ENCODE measurements at regions not wholly inside any gene's neighbourhood (a gene's known extent, or its start where the extent isn't known, plus 50 kb on each side); places are given as distances from the start of the nearest gene placed in this dataset.

DNA sequence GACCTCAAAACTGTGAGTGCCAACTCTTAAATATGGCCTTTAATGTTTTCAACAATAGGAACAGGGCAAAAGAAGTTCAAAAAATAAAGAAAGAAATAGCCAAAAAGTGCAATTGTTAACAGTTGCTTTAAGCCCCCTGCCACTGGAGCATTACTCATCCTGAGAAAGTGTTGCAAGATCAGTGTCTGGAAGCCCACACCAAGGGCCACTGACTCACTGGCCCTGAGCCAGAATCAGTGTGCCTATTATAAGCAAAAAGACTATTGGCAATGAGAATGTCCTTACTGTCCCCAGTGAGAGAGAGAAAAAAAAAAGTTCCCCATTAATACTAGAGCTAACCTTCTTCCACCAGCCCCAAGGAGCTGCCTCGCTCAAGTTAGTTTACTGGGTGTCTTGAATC lies 480.1 kb upstream of the ZNF385D start:
- TF ChIP-seq, protein P1, sequence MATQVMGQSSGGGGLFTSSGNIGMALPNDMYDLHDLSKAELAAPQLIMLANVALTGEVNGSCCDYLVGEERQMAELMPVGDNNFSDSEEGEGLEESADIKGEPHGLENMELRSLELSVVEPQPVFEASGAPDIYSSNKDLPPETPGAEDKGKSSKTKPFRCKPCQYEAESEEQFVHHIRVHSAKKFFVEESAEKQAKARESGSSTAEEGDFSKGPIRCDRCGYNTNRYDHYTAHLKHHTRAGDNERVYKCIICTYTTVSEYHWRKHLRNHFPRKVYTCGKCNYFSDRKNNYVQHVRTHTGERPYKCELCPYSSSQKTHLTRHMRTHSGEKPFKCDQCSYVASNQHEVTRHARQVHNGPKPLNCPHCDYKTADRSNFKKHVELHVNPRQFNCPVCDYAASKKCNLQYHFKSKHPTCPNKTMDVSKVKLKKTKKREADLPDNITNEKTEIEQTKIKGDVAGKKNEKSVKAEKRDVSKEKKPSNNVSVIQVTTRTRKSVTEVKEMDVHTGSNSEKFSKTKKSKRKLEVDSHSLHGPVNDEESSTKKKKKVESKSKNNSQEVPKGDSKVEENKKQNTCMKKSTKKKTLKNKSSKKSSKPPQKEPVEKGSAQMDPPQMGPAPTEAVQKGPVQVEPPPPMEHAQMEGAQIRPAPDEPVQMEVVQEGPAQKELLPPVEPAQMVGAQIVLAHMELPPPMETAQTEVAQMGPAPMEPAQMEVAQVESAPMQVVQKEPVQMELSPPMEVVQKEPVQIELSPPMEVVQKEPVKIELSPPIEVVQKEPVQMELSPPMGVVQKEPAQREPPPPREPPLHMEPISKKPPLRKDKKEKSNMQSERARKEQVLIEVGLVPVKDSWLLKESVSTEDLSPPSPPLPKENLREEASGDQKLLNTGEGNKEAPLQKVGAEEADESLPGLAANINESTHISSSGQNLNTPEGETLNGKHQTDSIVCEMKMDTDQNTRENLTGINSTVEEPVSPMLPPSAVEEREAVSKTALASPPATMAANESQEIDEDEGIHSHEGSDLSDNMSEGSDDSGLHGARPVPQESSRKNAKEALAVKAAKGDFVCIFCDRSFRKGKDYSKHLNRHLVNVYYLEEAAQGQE (IDR thresholded peaks at IDR 0.05; ENCODE audit: insufficient read depth in 1 of 2, low read depth in 2 of 2, low read length in 2 of 2): no peak
- TF ChIP-seq SIN3A (IDR thresholded peaks at IDR 0.05; ENCODE audit: borderline replicate concordance, insufficient read depth, low read length) (no peak), POLR2AphosphoS5 (IDR thresholded peaks at IDR 0.05; ENCODE audit: low read depth, low read length) (no peak)

DNA sequence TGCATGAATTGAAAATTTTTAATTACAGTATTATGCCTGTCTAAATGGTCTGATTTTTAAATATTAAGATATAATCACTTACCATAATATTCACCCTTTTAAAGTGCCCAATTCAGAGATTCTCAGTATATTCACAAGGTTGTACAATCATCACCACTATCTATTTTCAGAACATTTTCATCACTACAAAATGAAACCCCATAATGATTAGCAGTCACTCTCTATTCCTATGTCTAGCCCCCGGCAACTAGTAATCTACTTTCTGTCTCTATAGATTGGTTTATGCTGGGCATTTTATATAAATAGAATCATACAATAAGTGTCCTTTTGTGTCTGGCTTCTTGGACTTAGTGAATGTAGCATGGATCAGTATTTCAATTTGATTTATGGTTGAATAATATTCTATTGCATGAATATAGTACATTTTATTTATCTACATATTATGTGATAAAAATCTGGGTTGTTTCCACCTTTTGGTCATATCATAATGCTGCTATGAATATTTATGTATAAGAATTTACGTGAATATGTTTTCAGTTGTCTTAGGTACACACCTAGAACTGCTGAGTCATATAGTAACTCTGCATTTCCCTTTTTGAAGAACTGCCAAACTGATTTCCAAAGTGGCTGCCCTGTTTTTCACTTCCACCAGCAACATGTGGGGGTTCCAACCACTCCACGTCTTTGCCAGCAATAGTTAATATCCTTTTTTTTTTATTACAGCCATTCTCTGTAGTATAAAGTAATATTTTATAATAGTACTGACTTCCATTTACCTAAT lies 485.7 kb upstream of the ZNF385D start:
- TF ChIP-seq POLR2AphosphoS5 (IDR thresholded peaks at IDR 0.05; ENCODE audit: low read depth, low read length): no peak
- no peak for TF ChIP-seq FOXP2 (optimal IDR thresholded peaks at IDR 0.05; ENCODE audit: borderline replicate concordance, extremely low read depth, extremely low read length, insufficient read depth)
- TF ChIP-seq, protein P1 (IDR thresholded peaks at IDR 0.05; ENCODE audit: insufficient read depth in 1 of 2, low read depth in 2 of 2, low read length in 2 of 2): no peak

DNA sequence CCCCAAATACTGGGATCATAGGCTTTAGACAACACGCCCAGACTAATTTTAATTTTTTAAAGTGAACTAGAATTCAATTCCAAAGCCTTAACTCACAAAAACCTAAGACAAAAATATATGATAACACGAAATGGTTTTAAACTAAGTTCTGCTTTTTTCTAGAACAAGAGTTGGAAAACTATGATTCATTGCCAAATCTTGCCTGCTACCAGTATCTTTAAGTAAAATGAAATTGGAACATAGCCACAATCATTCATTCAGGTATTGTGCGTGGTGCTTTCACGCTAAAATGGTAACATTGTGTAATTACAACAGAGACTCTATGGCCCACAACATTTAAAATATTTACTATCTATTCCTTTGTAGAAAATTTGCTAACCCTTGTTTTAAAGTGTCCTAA lies 488.0 kb upstream of the ZNF385D start:
- no peak for TF ChIP-seq POLR2AphosphoS5 (IDR thresholded peaks at IDR 0.05; ENCODE audit: low read depth, low read length)

DNA sequence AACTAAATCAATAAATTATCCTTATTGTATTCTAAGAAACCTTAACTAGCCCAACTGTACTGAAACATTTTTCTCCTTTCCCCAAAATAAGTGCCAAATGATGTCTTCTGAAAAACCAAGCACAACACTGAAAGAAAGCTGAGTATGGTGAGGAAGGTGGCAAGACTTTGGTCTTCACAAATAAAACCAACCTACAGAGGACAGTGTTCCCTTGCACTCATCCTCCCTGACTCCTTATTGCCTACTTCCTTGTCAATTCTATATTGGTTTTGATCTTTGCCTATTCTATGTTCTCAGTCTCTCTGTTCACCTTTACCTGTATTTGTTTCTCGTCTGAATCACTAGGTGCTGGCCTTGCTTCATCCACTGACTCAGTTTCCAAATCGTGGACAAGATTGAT lies 490.1 kb upstream of the ZNF385D start:
- no peak for TF ChIP-seq TAF1 (IDR thresholded peaks at IDR 0.05; ENCODE audit: borderline replicate concordance, insufficient read depth, low read length)
- no peak for TF ChIP-seq SIN3A (IDR thresholded peaks at IDR 0.05; ENCODE audit: borderline replicate concordance, insufficient read depth, low read length)
- no peak for TF ChIP-seq POLR2AphosphoS5 (IDR thresholded peaks at IDR 0.05; ENCODE audit: low read depth, low read length)
- TF ChIP-seq FOXP2 (optimal IDR thresholded peaks at IDR 0.05; ENCODE audit: borderline replicate concordance, extremely low read depth, extremely low read length, insufficient read depth): no peak
- TF ChIP-seq, protein P1 (IDR thresholded peaks at IDR 0.05; ENCODE audit: insufficient read depth in 1 of 2, low read depth in 2 of 2, low read length in 2 of 2): no peak

DNA sequence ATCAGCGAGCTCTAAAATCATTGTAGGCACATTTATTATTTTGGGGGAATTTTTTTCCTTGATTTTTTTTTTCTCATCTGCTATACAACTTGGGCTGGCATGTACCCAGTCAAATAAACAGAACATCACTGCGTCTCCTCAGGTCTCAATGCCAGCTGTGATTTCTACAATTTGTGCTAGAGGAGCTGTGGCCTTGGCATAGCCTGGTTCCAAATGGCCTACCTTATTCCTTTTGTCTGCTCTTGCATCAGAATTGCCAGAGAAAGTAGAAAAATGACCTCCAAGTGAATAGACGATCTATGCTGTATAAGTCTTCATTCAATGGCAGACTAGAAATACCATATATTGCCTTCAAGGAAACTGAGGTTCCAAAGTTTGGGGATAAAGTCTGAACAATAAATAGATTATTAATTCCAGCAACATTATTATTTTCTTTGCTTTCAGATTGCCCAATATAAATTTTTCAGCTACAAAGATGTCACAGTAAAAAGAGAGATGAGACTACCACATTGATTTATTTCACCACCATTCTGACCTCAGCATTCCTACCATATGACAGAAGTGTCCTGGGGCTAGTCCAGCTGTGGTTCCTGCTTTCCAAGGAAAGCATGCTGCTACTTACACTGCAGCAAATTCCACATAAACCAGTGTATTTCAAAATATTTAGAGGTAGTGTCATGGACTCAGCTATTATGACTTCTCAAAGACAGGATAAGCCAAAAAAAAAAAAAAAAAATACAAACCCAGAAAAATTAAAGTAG lies 493.9 kb upstream of the ZNF385D start:
- TF ChIP-seq SIN3A (IDR thresholded peaks at IDR 0.05; ENCODE audit: borderline replicate concordance, insufficient read depth, low read length) (no peak), FOXP2 (optimal IDR thresholded peaks at IDR 0.05; ENCODE audit: borderline replicate concordance, extremely low read depth, extremely low read length, insufficient read depth) (no peak), TAF1 (IDR thresholded peaks at IDR 0.05; ENCODE audit: borderline replicate concordance, insufficient read depth, low read length) (no peak), POLR2AphosphoS5 (IDR thresholded peaks at IDR 0.05; ENCODE audit: low read depth, low read length) (no peak)
- TF ChIP-seq, protein P1 (IDR thresholded peaks at IDR 0.05; ENCODE audit: insufficient read depth in 1 of 2, low read depth in 2 of 2, low read length in 2 of 2): no peak
